Neural progenitor cell (in vitro differentiated cells): ENCODE measurements at regions not wholly inside any gene's neighbourhood (a gene's known extent, or its start where the extent isn't known, plus 50 kb on each side); places are given as distances from the start of the nearest gene placed in this dataset.

ENCODE experiments used
- DNase-seq: peaks from one replicate; pipeline ENCODE4 v3.0.0-alpha.2; 2016; ENCODE audit warnings: low spot score
- H2AFZ ChIP-seq: fragments of 200-600 bp; sonication (generic); replicated peaks from 2 replicates; pipeline ENCODE4 v1.6.1; 2016; ENCODE audit warnings: antibody characterized with exemption
- H3F3A ChIP-seq: fragments of 200-600 bp; sonication (generic); 2 replicates; pipeline ENCODE4 v1.6.1; 2016; ENCODE audit warnings: antibody characterized with exemption, low read depth
- H3K27ac ChIP-seq: fragments of 200-600 bp; sonication (generic); 2 replicates; pipeline ENCODE4 v1.5.1; 2016; ENCODE audit warnings: mild to moderate bottlenecking
- H3K27me3 ChIP-seq: fragments of 200-600 bp; sonication (generic); 2 replicates; pipeline ENCODE4 v1.6.1; 2016; ENCODE audit warnings: mild to moderate bottlenecking, moderate library complexity
- H3K36me3 ChIP-seq: fragments of 200-600 bp; sonication (generic); 2 replicates; pipeline ENCODE4 v1.5.1; 2016
- H3K4me1 ChIP-seq: fragments of 200-600 bp; sonication (generic); 2 replicates; pipeline ENCODE4 v1.6.1; 2016; ENCODE audit warnings: mixed run types
- H3K4me2 ChIP-seq: fragments of 200-600 bp; sonication (generic); 2 replicates; pipeline ENCODE4 v1.6.1; 2016
- H3K4me3 ChIP-seq: fragments of 200-600 bp; sonication (generic); 2 replicates; pipeline ENCODE4 v1.5.1; 2016
- H3K79me2 ChIP-seq: fragments of 200-600 bp; sonication (generic); 2 replicates; pipeline ENCODE4 v1.6.1; 2016; ENCODE audit warnings: low read depth
- H3K9ac ChIP-seq: fragments of 200-600 bp; sonication (generic); 2 replicates; pipeline ENCODE4 v1.6.1; 2016
- H3K9me3 ChIP-seq: fragments of 200-600 bp; sonication (generic); 2 replicates; pipeline ENCODE4 v1.5.1; 2016; ENCODE audit warnings: low read depth
- H4K20me1 ChIP-seq: fragments of 200-600 bp; sonication (generic); 2 replicates; pipeline ENCODE4 v1.6.1; 2016; ENCODE audit warnings: low read depth
- H3K27ac Mint-ChIP-seq: 3 replicates; pipeline ENCODE4 v1.8.0; 2021; ENCODE audit warnings: mixed read lengths
- H3K27me3 Mint-ChIP-seq: 2 replicates; pipeline ENCODE4 v1.8.0; 2022; ENCODE audit warnings: low read depth, mild to moderate bottlenecking, inconsistent platforms, moderate library complexity, mixed read lengths; ENCODE audit not compliant: insufficient read depth
- H3K36me3 Mint-ChIP-seq: 3 replicates; pipeline ENCODE4 v1.8.0; 2021; ENCODE audit warnings: mixed read lengths
- H3K4me1 Mint-ChIP-seq: 3 replicates; pipeline ENCODE4 v1.8.0; 2021; ENCODE audit warnings: mixed read lengths
- H3K4me3 Mint-ChIP-seq: 3 replicates; pipeline ENCODE4 v1.8.0; 2021; ENCODE audit warnings: mild to moderate bottlenecking, moderate library complexity, mixed read lengths
- H3K9me3 Mint-ChIP-seq: 3 replicates; pipeline ENCODE4 v1.8.0; 2020; ENCODE audit warnings: mixed read lengths
- CTCF ChIP-seq: fragments of 200-600 bp; sonication (generic); IDR thresholded peaks from 2 replicates; pipeline ENCODE4 v1.5.1; 2017; ENCODE audit warnings: antibody characterized with exemption, mild to moderate bottlenecking
- EZH2 ChIP-seq: fragments of 200-600 bp; sonication (generic); IDR thresholded peaks from 2 replicates; pipeline ENCODE4 v1.6.1; 2017; ENCODE audit warnings: antibody characterized with exemption, mild to moderate bottlenecking, moderate library complexity
- EZH2phosphoT487 ChIP-seq: fragments of 200-600 bp; sonication (generic); IDR thresholded peaks from 2 replicates; pipeline ENCODE4 v1.6.1; 2017; ENCODE audit warnings: antibody characterized with exemption

- TF ChIP-seq EZH2phosphoT487 (no peak), CTCF (no peak), EZH2 (no peak)
- peaks cover 5% of the 10 kb centered on the region for H3K4me1 ChIP-seq
- H3K79me2 ChIP-seq: no peaks in the 10 kb centered on the region
- no peak overlapping the region for H2AFZ ChIP-seq
- no peaks in the 10 kb centered on the region for H3K27me3 ChIP-seq
- peaks cover 18% of the 10 kb centered on the region for H3K4me1 Mint-ChIP-seq
- DNase-seq: no peak
- no peak overlapping the region for H3K9ac ChIP-seq
- peaks cover 7% of the 10 kb centered on the region for H3K36me3 Mint-ChIP-seq
- no peaks in the 10 kb centered on the region for H4K20me1 ChIP-seq
- no peak overlapping the region for H3K4me3 Mint-ChIP-seq
- H3K4me3 ChIP-seq: no peak overlapping the region
- H3K27me3 Mint-ChIP-seq: peaks cover 24% of the 10 kb centered on the region
- no peaks in the 10 kb centered on the region for H3K36me3 ChIP-seq
- H3K27ac Mint-ChIP-seq: peak overlapping the region; percentile 36
- no peak overlapping the region for H3K4me2 ChIP-seq
- H3K27ac ChIP-seq: no peak overlapping the region
- no peaks in the 10 kb centered on the region for H3K9me3 ChIP-seq
- peaks cover 13% of the 10 kb centered on the region for H3K9me3 Mint-ChIP-seq
- no peaks in the 10 kb centered on the region for H3F3A ChIP-seq
Measured at GRCh38 chr2:16005389-16005788, 65.0 kb downstream of the MYCN start.

- Histone ChIP-seq H3K4me3 (no peak overlapping the region), H3F3A (no peaks in the 10 kb centered on the region), H4K20me1 (no peaks in the 10 kb centered on the region), H3K4me2 (no peak overlapping the region), H2AFZ (no peak overlapping the region), H3K9me3 (no peaks in the 10 kb centered on the region), H3K36me3 (no peaks in the 10 kb centered on the region), H3K9ac (no peak overlapping the region), H3K27ac (no peak overlapping the region), H3K4me1 (peaks cover 7% of the 10 kb centered on the region), H3K79me2 (no peaks in the 10 kb centered on the region), H3K27me3 (no peaks in the 10 kb centered on the region)
- Mint-ChIP-seq H3K27me3 (peaks cover 24% of the 10 kb centered on the region), H3K9me3 (peaks cover 13% of the 10 kb centered on the region), H3K36me3 (peaks cover 7% of the 10 kb centered on the region), H3K4me3 (no peak overlapping the region), H3K27ac (peak overlapping the region; percentile 3), H3K4me1 (peaks cover 21% of the 10 kb centered on the region)
- TF ChIP-seq EZH2 (no peak), CTCF (no peak), EZH2phosphoT487 (no peak)
- no peak for DNase-seq
Measured at GRCh38 chr2:16003809-16004208, 63.5 kb downstream of the MYCN start.

- TF ChIP-seq EZH2phosphoT487 (no peak), CTCF (no peak), EZH2 (no peak)
- Mint-ChIP-seq H3K4me3 (no peak overlapping the region), H3K27ac (no peak overlapping the region), H3K4me1 (peaks cover 21% of the 10 kb centered on the region), H3K9me3 (peaks cover 13% of the 10 kb centered on the region), H3K27me3 (peaks cover 21% of the 10 kb centered on the region), H3K36me3 (peaks cover 7% of the 10 kb centered on the region)
- Histone ChIP-seq H3K27ac (no peak overlapping the region), H3K79me2 (no peaks in the 10 kb centered on the region), H3K27me3 (no peaks in the 10 kb centered on the region), H3K4me3 (no peak overlapping the region), H3K9me3 (no peaks in the 10 kb centered on the region), H3F3A (no peaks in the 10 kb centered on the region), H3K4me1 (peaks cover 7% of the 10 kb centered on the region), H3K9ac (no peak overlapping the region), H4K20me1 (no peaks in the 10 kb centered on the region), H2AFZ (no peak overlapping the region), H3K4me2 (no peak overlapping the region), H3K36me3 (no peaks in the 10 kb centered on the region)
- no peak for DNase-seq
Measured at GRCh38 chr2:16003152-16003551, 62.8 kb downstream of the MYCN start.
